Peyer's patch (tissue), 4 donors: ENCODE measurements at regions not wholly inside any gene's neighbourhood (a gene's known extent, or its start where the extent isn't known, plus 50 kb on each side); places are given as distances from the start of the nearest gene placed in this dataset.

Experiments used
- CTCF ChIP-seq, 6 experiments: fragments of 450-650 bp in 4 of 6; fragments of 200-600 bp in 2 of 6; sonication (generic) in 1 of 6; IDR thresholded peaks; one replicate each; pipeline ENCODE4 v1.5.1; 2017 to 2019; ENCODE audit warnings: antibody characterized with exemption in 6 of 6, mild to moderate bottlenecking in 3 of 6, moderate library complexity in 1 of 6
- POLR2A ChIP-seq, 2 donors: fragments of 450-650 bp; IDR thresholded peaks; one replicate each; pipeline ENCODE4 v1.5.1; 2017; ENCODE audit warnings: antibody characterized with exemption in 2 of 2, mild to moderate bottlenecking in 2 of 2, moderate library complexity in 2 of 2

- TF ChIP-seq POLR2A (IDR thresholded peaks at IDR 0.05) (no peak), CTCF (IDR thresholded peaks at IDR 0.05) (no peak)
Measured at GRCh38 chr3:65196663-65197062, 508.9 kb upstream of the ADAMTS9 start.
